ENCODE measurements at regions not wholly inside any gene's neighbourhood (a gene's known extent, or its start where the extent isn't known, plus 50 kb on each side); places are given as distances from the start of the nearest gene placed in this dataset.
"Not testable (repeated sequence)": the region's sequence is repeated elsewhere in the genome, so short reads cannot be mapped to it uniquely, and the experiment has no call there.

DNA sequence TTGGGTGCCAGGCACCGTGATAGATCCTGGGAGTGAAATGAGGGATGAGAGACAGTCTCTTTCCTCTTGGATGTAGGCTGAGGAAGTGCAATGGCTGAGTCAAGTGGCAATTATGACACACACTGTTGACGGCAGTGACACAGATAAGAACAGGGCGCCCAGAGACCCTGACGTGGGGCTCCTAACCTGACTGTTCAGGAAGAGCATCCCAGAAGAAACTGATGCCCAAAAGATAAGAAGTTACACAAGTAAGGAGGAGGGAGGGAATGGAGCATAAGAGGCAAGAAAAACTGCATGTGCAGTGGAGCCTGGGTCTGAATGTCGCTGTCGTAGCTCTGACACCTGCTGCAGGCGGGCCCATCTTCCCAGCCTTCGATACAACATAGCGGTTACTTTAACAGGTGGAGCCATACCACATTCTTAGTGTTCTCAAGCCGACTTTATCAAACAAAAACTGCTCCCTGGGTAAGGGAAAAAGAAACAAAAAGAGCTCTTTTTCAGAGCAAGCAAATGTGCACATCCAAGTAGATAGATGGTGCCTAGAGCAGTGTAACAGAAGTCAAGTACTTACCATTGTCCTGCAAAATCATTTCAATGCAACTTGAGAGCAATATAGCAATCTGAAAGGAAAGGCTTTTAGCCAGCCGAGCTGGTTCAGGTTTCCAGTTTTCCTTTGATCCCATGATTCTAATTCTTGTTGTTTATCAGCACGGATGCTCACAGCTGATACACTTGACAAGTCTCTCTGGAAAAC is 463.9 kb upstream of the JARID2 start:
- no peak for DNase-seq

DNA sequence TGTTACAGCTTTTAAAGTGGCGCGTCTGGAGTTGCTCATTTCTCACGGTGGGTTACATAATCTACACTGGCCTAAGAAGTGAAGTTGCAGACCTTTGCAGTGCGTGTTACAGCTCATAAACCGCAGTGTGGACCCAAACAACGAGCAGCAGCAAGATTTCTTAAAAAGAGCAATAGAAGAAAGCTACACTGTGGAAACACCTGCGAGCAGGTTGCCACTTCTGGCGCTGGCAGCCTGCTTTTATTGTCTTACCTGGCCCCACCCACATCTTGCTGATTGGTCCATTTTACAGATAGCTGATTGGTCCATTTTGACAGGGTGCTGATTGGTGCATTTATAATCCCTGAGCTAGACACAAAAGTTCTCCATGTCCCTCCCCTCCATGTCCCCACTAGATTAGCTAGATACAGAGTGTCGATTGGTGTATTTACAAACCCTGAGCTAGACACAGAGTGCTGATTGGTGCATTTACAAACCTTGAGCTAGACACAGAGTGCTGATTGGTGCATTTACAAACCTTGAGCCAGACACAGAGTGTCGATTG is 462.9 kb upstream of the JARID2 start:
- DNase-seq = not testable (repeated sequence)

DNA sequence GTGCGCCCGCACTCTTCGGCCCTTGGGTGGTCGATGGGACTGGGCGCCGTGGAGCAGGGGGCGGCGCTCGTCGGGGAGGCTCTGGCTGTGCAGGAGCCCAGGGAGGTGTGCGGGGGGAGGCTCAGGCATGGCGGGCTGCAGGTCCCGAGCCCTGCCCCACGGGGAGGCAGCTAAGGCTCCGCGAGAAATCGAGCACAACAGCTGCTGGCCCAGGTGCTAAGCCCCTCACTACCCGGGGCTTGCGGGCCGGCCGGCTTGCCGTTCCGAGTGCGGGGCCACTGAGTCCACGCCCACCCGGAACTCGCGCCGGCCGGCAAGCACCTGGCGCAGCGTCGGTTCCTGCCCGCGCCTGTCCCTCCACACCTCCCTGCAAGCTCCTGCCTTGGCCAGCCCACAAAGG is 462.3 kb upstream of the JARID2 start:
- no peak for DNase-seq

DNA sequence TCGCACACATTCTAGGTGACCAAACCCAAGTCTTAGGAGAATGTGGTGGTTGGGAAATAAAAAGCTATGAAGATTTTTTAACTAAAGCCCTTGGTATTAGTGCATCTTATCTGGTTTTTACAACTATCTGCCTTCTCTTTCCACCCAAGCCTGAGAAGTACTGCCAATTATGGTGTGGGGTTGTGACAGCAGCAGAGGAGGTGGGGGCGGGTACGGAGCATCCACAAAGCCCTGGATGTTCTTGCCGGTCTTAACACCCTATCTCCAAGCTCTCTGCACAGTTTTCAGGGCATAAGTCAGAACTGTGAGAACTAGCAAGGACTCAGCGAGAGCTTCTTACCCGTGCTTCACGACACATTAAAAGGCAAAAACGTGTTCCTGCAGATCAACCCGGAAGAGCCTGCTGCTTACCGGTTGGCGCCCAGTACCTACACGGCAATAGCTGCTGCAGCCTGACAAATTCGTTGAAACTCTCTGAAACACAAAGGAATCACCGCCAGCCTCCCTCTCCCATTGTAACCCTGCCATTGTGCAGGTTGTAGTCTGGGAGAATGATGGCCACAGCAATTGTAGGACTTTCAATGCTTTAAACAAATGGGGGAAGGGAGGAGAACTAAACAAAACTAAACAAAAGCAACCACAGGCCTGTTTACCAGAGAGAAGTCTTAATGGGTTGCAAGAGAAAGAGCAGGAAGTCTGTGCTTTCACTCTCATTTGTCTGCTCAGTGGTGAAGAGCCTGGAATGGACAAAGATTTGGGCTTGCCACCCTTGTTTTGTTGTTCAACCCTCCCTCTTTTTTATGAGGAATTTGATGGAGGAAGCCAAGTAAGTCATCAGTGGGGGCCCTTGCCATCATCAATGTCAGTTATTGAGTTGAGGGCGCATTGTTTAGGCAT is 461.0 kb upstream of the JARID2 start:
- peak; percentile 48 for DNase-seq

- no peak for DNase-seq
Observed at GRCh38 chr6:14785493-14785790, 460.4 kb upstream of the JARID2 start.

- DNase-seq = no peak
Observed at GRCh38 chr6:14786008-14786407, 459.9 kb upstream of the JARID2 start.

DNA sequence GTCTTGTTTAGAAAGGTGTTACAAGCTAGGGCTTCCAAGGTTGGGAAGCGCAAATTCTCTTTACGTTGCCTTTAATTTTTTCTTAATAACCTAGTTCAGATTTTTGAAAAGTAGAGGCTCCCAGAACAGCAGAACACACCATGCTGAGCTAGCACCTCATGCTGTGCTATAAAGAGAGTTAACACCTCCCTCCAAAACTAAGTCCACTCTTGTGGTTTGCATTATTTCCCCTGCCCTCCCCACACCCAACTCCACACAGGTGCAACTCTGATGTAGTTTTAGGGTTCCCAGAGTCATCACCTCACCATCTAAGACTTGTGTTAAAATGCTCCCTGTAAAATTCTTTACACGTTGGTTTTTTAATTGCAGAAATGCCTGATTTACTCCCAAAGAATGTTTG is 459.4 kb upstream of the JARID2 start:
- DNase-seq = no peak

DNA sequence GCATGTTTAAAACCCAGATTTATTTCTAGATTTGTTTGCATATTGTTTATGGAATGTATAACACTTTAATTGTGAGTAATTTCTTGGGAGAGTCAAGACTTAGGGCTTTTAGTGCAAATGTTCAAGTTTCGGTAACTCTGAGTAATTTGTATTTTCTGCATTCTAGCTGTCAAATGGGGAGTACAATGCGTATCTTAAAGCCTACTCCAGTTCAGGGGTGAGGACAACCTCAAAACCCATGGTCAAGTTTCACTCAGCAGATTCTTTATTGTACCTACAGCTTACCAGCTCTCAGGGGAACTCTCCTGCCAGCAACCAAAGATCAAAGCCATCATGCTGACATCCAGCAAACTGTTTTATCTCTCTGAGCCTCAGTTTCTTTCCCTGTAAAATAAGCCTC is 458.6 kb upstream of the JARID2 start:
- no peak for DNase-seq

- no peak for DNase-seq
Observed at GRCh38 chr6:14787677-14788076, 458.2 kb upstream of the JARID2 start.

DNA sequence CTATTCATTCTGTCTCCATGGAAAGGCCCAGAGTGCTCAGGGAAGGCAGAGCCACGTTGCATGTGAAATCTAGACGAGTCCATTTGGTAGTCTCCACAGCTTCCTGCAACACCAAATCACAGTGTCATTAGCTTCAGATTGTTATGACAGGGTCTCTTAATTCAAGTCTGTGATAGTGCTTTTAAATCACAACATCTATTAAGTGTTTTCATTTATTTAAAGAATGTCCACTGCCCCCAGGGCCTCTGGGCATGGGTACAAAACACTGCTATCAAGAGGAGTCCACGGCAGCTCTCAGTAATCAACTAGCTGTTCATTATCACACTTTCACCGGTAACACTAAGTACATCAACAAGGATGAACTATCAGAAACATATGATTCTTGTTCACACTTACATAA is 455.9 kb upstream of the JARID2 start:
- no peak for DNase-seq

DNA sequence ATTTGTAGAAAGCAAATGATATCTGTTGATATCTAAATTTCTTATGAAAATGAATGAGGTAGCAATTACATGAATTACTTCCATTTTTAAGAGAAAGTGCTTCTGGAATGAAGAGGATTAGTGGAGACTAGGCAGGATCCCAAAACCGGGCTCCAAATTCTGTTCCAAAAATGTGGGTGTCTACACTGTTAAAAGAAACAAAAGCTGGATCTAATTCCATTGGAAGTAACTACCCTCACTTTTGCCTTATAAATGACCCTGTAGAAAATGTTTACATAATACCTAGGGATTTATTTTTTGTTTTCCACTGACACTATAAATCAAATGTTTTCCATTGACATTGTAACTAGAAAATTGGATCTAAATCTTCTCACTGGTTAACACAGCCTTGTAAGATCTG is 454.9 kb upstream of the JARID2 start:
- no peak for DNase-seq

DNA sequence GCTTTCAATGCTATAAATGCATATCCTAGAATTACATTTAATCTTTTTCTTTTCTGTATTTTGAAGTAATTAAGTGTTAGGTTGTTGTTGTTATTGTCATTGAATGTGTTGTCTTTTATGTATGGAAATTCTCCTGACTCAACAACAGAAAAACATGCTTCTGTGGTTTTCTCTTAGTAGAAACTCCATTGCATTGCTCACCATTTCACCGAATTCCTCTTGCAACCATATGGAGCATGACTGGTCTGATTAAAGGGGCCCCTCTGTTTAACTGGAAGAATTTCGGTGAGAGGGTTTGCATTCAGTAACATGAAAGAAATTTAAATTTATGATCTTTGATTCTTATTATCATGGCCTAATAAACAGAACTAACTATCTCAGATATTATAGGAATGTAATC is 454.3 kb upstream of the JARID2 start:
- DNase-seq = no peak

- no peak for DNase-seq
Observed at GRCh38 chr6:14792118-14792955, 453.5 kb upstream of the JARID2 start.

DNA sequence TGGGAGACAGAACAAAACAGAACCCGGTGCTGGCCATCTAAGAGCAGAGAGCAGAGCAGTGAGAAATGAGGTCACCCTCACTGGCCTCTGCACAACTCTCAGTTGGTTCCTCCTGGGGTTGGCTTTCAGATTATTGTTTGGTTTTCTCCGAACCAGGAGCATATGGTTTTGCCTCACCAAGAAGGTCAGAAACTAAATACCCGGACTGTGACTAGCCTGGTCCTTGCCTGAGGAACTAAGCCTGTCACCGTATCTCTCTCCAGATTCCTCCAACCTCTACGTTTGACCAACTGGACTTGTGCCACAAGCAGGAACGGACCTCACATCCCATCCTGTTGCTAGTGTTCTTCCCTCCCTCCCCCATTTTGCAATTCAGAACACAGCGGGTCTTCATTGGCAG is 450.4 kb upstream of the JARID2 start:
- DNase-seq = no peak

- no peak for DNase-seq
Observed at GRCh38 chr6:14796974-14797762, 448.7 kb upstream of the JARID2 start.

- no peak for DNase-seq
Observed at GRCh38 chr6:14797875-14798593, 447.8 kb upstream of the JARID2 start.

DNA sequence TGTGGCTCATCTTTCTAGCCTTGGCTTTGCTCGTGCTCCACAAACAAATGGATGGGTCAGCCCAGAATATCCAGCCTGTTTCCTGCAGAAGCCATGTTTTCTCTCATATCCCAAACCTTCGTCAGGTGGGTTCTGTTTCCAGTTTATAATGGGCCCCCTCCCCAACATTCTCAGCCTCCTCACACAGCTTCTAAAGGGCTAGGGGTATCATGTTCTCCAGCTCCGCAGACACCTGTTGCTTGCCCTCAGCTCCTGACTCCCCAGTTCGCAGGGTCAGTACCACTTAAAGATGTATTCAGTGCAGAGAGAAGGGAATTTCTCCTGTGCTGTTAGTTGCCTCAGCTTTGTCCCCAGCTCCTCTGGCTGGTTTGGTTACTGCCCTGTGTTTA is 447.3 kb upstream of the JARID2 start:
- no peak for DNase-seq

- no peak for DNase-seq
Observed at GRCh38 chr6:14798996-14799588, 446.8 kb upstream of the JARID2 start.

- peak; percentile 50 for DNase-seq
Observed at GRCh38 chr6:14799928-14800327, 445.9 kb upstream of the JARID2 start.

DNA sequence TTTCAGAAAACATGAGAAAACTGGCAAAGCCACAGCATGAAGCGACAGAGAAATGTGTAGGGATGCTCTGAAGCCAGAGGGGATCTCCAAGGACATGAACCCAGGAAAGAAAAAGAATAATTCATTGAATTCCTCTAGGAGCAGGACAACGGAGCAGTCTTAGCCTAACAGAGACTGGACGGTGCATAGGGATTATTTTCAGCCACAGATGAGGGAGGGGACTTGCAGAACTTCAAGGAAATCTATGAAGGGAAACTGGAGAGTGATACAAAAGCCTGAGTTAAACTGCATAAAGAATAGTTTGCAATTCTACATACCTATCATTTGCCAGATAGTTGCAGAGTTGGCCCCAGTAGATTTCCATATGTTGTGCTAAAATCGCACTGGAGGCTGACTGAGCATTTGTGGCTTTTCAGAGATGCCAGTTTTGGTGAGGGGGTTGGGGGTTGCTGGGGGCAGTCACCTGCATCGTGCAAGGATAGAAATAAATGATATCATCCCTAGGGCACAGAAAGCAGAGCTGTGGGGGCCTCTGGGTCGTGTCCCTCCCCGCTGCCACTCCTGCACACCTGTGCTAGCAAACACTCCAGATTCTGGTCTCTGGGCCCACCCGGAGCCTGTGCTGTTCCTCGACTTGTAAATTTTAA is 443.2 kb upstream of the JARID2 start:
- DNase-seq = no peak
